IMR-90 (cell line): ENCODE measurements at regions not wholly inside any gene's neighbourhood (a gene's known extent, or its start where the extent isn't known, plus 50 kb on each side); places are given as distances from the start of the nearest gene placed in this dataset.

ENCODE experiments used
- ATAC-seq: fragments of 200-7000 bp; cut with Tn5 transposase; 2 replicates; pipeline ENCODE4 v1.9.1; 2020; ENCODE audit warnings: low read depth, mild to moderate bottlenecking, moderate library complexity
- BruUV-seq: library from RNA; stranded (reverse); fragments of 400-500 nt; replicated peaks from 2 replicates; lab custom pipeline; 2021; lab: Mats Ljungman, UMichigan
- CTCF ChIA-PET: fragments of 300-600 bp; formaldehyde crosslinking; extraction: SDS; loops from one replicate; lab custom pipeline; 2021; ENCODE audit warnings: antibody characterized with exemption; lab: Yijun Ruan, JAX
- POLR2A ChIA-PET: fragments of 300-600 bp; sonication (Branson Sonifier 250); formaldehyde crosslinking; loops from one replicate; lab custom pipeline; 2022; ENCODE audit warnings: antibody characterized with exemption; ENCODE audit not compliant: unreplicated experiment; lab: Charles Lee
- DNase-seq: peaks from one replicate; pipeline ENCODE4 v3.0.0; 2013
- H2AFZ ChIP-seq: replicated peaks from 2 replicates; pipeline ENCODE3; 2013; ENCODE audit warnings: low read length, mild to moderate bottlenecking; ENCODE audit not compliant: poor library complexity
- H2AK5ac ChIP-seq: 2 replicates; pipeline ENCODE4 v1.6.1; 2013; ENCODE audit warnings: low read depth, low read length, inconsistent platforms
- H2AK9ac ChIP-seq: replicated peaks from 2 replicates; pipeline ENCODE3; 2013; ENCODE audit warnings: mild to moderate bottlenecking, low read depth, low read length, moderate library complexity; ENCODE audit not compliant: poor library complexity
- H2BK120ac ChIP-seq: 2 replicates; pipeline ENCODE4 v1.6.1; 2013; ENCODE audit warnings: low read depth, low read length, inconsistent platforms
- H2BK15ac ChIP-seq: 3 replicates; pipeline ENCODE4 v1.6.1; 2013; ENCODE audit warnings: low read depth, low read length, inconsistent platforms
- H2BK20ac ChIP-seq: 2 replicates; pipeline ENCODE4 v1.6.1; 2013; ENCODE audit warnings: low read depth, mild to moderate bottlenecking, inconsistent platforms, low read length, moderate library complexity
- H2BK5ac ChIP-seq: 2 replicates; pipeline ENCODE4 v1.6.1; 2013; ENCODE audit warnings: mild to moderate bottlenecking, low read depth, low read length, inconsistent platforms; ENCODE audit not compliant: poor library complexity, severe bottlenecking
- H3K14ac ChIP-seq: replicated peaks from 2 replicates; pipeline ENCODE4 v1.6.1; 2013; ENCODE audit warnings: low read depth, low read length, inconsistent platforms
- H3K18ac ChIP-seq: 2 replicates; pipeline ENCODE4 v1.6.1; 2013; ENCODE audit warnings: low read depth, low read length, control low read depth
- H3K23ac ChIP-seq: 2 replicates; pipeline ENCODE4 v1.6.1; 2013; ENCODE audit warnings: low read depth, low read length, inconsistent platforms
- H3K27ac ChIP-seq: 2 replicates; pipeline ENCODE4 v1.5.1; 2013; ENCODE audit warnings: mild to moderate bottlenecking, control low read depth, low read length; ENCODE audit not compliant: insufficient read depth
- H3K27me3 ChIP-seq: 2 replicates; pipeline ENCODE4 v1.6.1; 2013; ENCODE audit warnings: low read length; ENCODE audit not compliant: control insufficient read depth, insufficient read depth
- H3K36me3 ChIP-seq: 2 replicates; pipeline ENCODE4 v1.6.1; 2013; ENCODE audit warnings: low read length, mixed read lengths; ENCODE audit not compliant: control insufficient read depth, insufficient read depth
- H3K4ac ChIP-seq: 2 replicates; pipeline ENCODE4 v1.6.1; 2013; ENCODE audit warnings: low read depth, low read length, inconsistent platforms
- H3K4me1 ChIP-seq: 2 replicates; pipeline ENCODE4 v1.6.1; 2013; ENCODE audit warnings: low read length, mixed read lengths; ENCODE audit not compliant: control insufficient read depth, insufficient read depth
- H3K4me2 ChIP-seq: 2 replicates; pipeline ENCODE4 v1.6.1; 2013; ENCODE audit warnings: low read depth, mild to moderate bottlenecking, control low read depth, low read length, moderate library complexity
- H3K4me3 ChIP-seq: 2 replicates; pipeline ENCODE4 v1.5.1; 2013; ENCODE audit warnings: low read depth, mild to moderate bottlenecking, control low read depth, low read length, moderate library complexity; ENCODE audit not compliant: insufficient read depth
- H3K56ac ChIP-seq: 2 replicates; pipeline ENCODE4 v1.6.1; 2013; ENCODE audit warnings: low read length, inconsistent platforms; ENCODE audit not compliant: insufficient read depth; ENCODE audit errors: extremely low read depth
- H3K79me1 ChIP-seq, 2 experiments: 2 replicates each; pipeline ENCODE4 v1.6.1; 2013; ENCODE audit warnings: low read length in 2 of 2, inconsistent platforms in 1 of 2, low read depth in 1 of 2
- H3K9ac ChIP-seq: 2 replicates; pipeline ENCODE4 v1.6.1; 2013; ENCODE audit warnings: low read depth, low read length, control low read depth
- H3K9me1 ChIP-seq: 2 replicates; pipeline ENCODE4 v1.6.1; 2013; ENCODE audit warnings: low read length, inconsistent platforms; ENCODE audit not compliant: insufficient read depth
- H3K9me3 ChIP-seq: 2 replicates; pipeline ENCODE4 v1.6.1; 2013; ENCODE audit warnings: low read length; ENCODE audit not compliant: control insufficient read depth, insufficient read depth
- H4K20me1 ChIP-seq: 2 replicates; pipeline ENCODE4 v1.6.1; 2013; ENCODE audit warnings: low read length, inconsistent platforms; ENCODE audit not compliant: insufficient read depth
- H4K5ac ChIP-seq: 2 replicates; pipeline ENCODE4 v1.6.1; 2013; ENCODE audit warnings: mild to moderate bottlenecking, low read depth, low read length, control low read depth
- H4K8ac ChIP-seq, 2 experiments: 2 replicates each; pipeline ENCODE4 v1.6.1; 2013; ENCODE audit warnings: low read depth in 2 of 2, low read length in 2 of 2, control low read depth in 1 of 2, inconsistent platforms in 1 of 2
- H4K91ac ChIP-seq: 2 replicates; pipeline ENCODE4 v1.6.1; 2013; ENCODE audit warnings: low read depth, low read length, inconsistent platforms; ENCODE audit not compliant: insufficient read depth
- BHLHE40 ChIP-seq: fragments of 150-350 bp; IDR thresholded peaks from 2 replicates; pipeline ENCODE4 v1.6.1; 2016; ENCODE audit warnings: mild to moderate bottlenecking, low read depth, low read length
- WGBS, 2 experiments: methylation state at CpG; one replicate each; pipeline versions ENCODE4 v1.1.5 to v1.1.7; 2013; ENCODE audit warnings: missing lambda C conversion rate in 2 of 2; ENCODE audit not compliant: insufficient read length in 1 of 2; ENCODE audit errors: extremely low coverage in 2 of 2; 5-methylcytosine and 5-hydroxymethylcytosine counted together
- dilution Hi-C: fragments of 300-500 bp; cut with HindIII; formaldehyde crosslinking; loops from one replicate; pipeline ENCODE4 v1.14.3; 2018; ENCODE audit warnings: low sequenced_read_pairs; ENCODE audit not compliant: unreplicated experiment
- in situ Hi-C: fragments of 300-500 bp; cut with MboI; formaldehyde crosslinking; loops from 3 replicates; pipeline ENCODE4 v1.14.3; 2019; ENCODE audit warnings: low sequenced_read_pairs, inconsistent platforms, mixed read lengths
- intact Hi-C: fragments of 100-400 bp; cut with micrococcal nuclease; formaldehyde crosslinking; loops from 2 replicates; pipeline ENCODE4 v1.10.0; 2022

- H3K79me1 ChIP-seq, result no peaks in the 10 kb centered on the region
- dilution Hi-C loops, result no loop called here
Measured at GRCh38 chrX:8341814-8342590, 122.6 kb upstream of the VCX3B start.

More at GRCh38 chrX:8341814-8342590, 122.6 kb upstream of the VCX3B start:
- Histone ChIP-seq H3K9me1 (no peaks in the 10 kb centered on the region), H3K27ac (no peak overlapping the region), H2AFZ (no peak overlapping the region), H3K4me2 (no peak overlapping the region), H3K56ac (no peak overlapping the region), H3K36me3 (no peaks in the 10 kb centered on the region), H2AK9ac (no peak overlapping the region), H3K4ac (no peak overlapping the region), H2BK120ac (no peak overlapping the region), H2BK20ac (no peak overlapping the region), H3K9ac (no peak overlapping the region), H3K4me3 (no peak overlapping the region), H2AK5ac (no peak overlapping the region), H2BK5ac (no peak overlapping the region), H2BK15ac (no peak overlapping the region), H3K27me3 (no peaks in the 10 kb centered on the region), H3K23ac (no peak overlapping the region), H4K20me1 (no peaks in the 10 kb centered on the region), H3K14ac (no peak overlapping the region), H3K9me3 (peaks cover 24% of the 10 kb centered on the region), H4K8ac (no peak overlapping the region), H3K4me1 (no peaks in the 10 kb centered on the region), H3K18ac (no peak overlapping the region), H4K91ac (no peak overlapping the region), H4K5ac (no peak overlapping the region)
- ChIA-PET POLR2A (no interaction called here), CTCF (no interaction called here)
- ATAC-seq (no peak), DNase-seq (no peak)
- intact Hi-C loops (no loop called here), in situ Hi-C loops (no loop called here)
- BruUV-seq, result no TSS peak
- WGBS, 2 experiments, result no CpG with 5 or more reads among the region's 7 CpGs
- TF ChIP-seq BHLHE40, result no peak
